DMS153 treated with DMSO at 0.1 percent for 48 hours (cell line): ENCODE measurements at regions not wholly inside any gene's neighbourhood (a gene's known extent, or its start where the extent isn't known, plus 50 kb on each side); places are given as distances from the start of the nearest gene placed in this dataset.
"Not testable (repeated sequence)": the region's sequence is repeated elsewhere in the genome, so short reads cannot be mapped to it uniquely, and the experiment has no call there.

Source experiments
- DNase-seq: peaks from one replicate; lab custom pipeline; 2025; ENCODE audit not compliant: unreplicated experiment; lab: John Stamatoyannopoulos, UW

- no peak for DNase-seq
Measured at GRCh38 chr21:33974513-33975468, 59.2 kb upstream of the ATP5PO start.

- no peak for DNase-seq
Measured at GRCh38 chr21:33973268-33973667, 57.7 kb upstream of the ATP5PO start.

GRCh38 chr21:33972539-33972938 is 56.9 kb upstream of the ATP5PO start:
- DNase-seq = no peak

GRCh38 chr21:33971492-33972013 is 55.9 kb upstream of the ATP5PO start:
- DNase-seq = peak; percentile 20

GRCh38 chr21:33969581-33969980 is 54.0 kb upstream of the ATP5PO start:
- DNase-seq = no peak

- no peak for DNase-seq
Measured at GRCh38 chr21:33968995-33969348, 53.4 kb upstream of the ATP5PO start.

- no peak for DNase-seq
Measured at GRCh38 chr21:33968080-33968994, 52.7 kb upstream of the ATP5PO start.

- no peak for DNase-seq
Measured at GRCh38 chr21:33967086-33967571, 51.5 kb upstream of the ATP5PO start.

GRCh38 chr21:33966324-33966949 is 50.8 kb upstream of the ATP5PO start:
- DNase-seq = no peak

- DNase-seq = not testable (repeated sequence)
Measured at GRCh38 chr21:33965662-33966061, 50.1 kb upstream of the ATP5PO start.
